HG02981 (cell line): ENCODE measurements at regions not wholly inside any gene's neighbourhood (a gene's known extent, or its start where the extent isn't known, plus 50 kb on each side); places are given as distances from the start of the nearest gene placed in this dataset.

ENCODE experiments used
- ATAC-seq: cut with Tn5 transposase; IDR thresholded peaks from one replicate; pipeline ENCODE4 v1.9.1; 2021; ENCODE audit warnings: mild to moderate bottlenecking, moderate library complexity; ENCODE audit not compliant: unreplicated experiment

- ATAC-seq = no peak
These were observed 50.8 kb upstream of the JAG1 start for GRCh38 chr20:10724449-10725173.

GRCh38 chr20:10728873-10729670 is 55.3 kb upstream of the JAG1 start:
- ATAC-seq = no peak

GRCh38 chr20:10729785-10730184 is 56.0 kb upstream of the JAG1 start:
- no peak for ATAC-seq

- ATAC-seq = no peak
These were observed 56.9 kb upstream of the JAG1 start for GRCh38 chr20:10730629-10731183.

GRCh38 chr20:10731190-10731965 is 57.6 kb upstream of the JAG1 start:
- ATAC-seq = no peak

- no peak for ATAC-seq
These were observed 59.3 kb upstream of the JAG1 start for GRCh38 chr20:10733122-10733521.

GRCh38 chr20:10735195-10735949 is 61.6 kb upstream of the JAG1 start:
- ATAC-seq = no peak

GRCh38 chr20:10739134-10739533 is 65.3 kb upstream of the JAG1 start:
- no peak for ATAC-seq

- no peak for ATAC-seq
These were observed 65.8 kb upstream of the JAG1 start for GRCh38 chr20:10739566-10739965.

GRCh38 chr20:10741060-10741459 is 67.3 kb upstream of the JAG1 start:
- no peak for ATAC-seq

- ATAC-seq = no peak
These were observed 72.0 kb upstream of the JAG1 start for GRCh38 chr20:10745790-10746189.

- no peak for ATAC-seq
These were observed 73.2 kb upstream of the JAG1 start for GRCh38 chr20:10747019-10747418.

GRCh38 chr20:10749084-10749483 is 75.3 kb upstream of the JAG1 start:
- ATAC-seq = no peak

GRCh38 chr20:10752206-10752605 is 78.4 kb upstream of the JAG1 start:
- ATAC-seq = no peak

GRCh38 chr20:10754824-10755223 is 81.0 kb upstream of the JAG1 start:
- no peak for ATAC-seq

GRCh38 chr20:10758446-10758845 is 84.6 kb upstream of the JAG1 start:
- no peak for ATAC-seq

GRCh38 chr20:10761232-10761631 is 87.4 kb upstream of the JAG1 start:
- no peak for ATAC-seq

GRCh38 chr20:10761786-10762185 is 88.0 kb upstream of the JAG1 start:
- ATAC-seq = no peak

- no peak for ATAC-seq
These were observed 88.4 kb upstream of the JAG1 start for GRCh38 chr20:10762216-10762615.

- ATAC-seq = no peak
These were observed 89.3 kb upstream of the JAG1 start for GRCh38 chr20:10763112-10763511.

- ATAC-seq = no peak
These were observed 95.9 kb upstream of the JAG1 start for GRCh38 chr20:10769700-10770099.
